A549 (cell line): ENCODE measurements at regions not wholly inside any gene's neighbourhood (a gene's known extent, or its start where the extent isn't known, plus 50 kb on each side); places are given as distances from the start of the nearest gene placed in this dataset.

Experiments used
- ATAC-seq, 2 experiments: fragments of 200-7000 bp in 1 of 2; fragments of >200 bp in 1 of 2; cut with Nextera tagmentation in 1 of 2; cut with Tn5 transposase in 1 of 2; 3 replicates each; pipeline versions ENCODE4 v1.8.0 to v1.9.1; 2018 to 2020; ENCODE audit warnings: mild to moderate bottlenecking in 1 of 2, moderate library complexity in 1 of 2
- CTCF ChIA-PET: fragments of 300-600 bp; sonication (Branson Sonifier 250); formaldehyde crosslinking; extraction: SDS; loops from one replicate; lab custom pipeline; 2021; ENCODE audit warnings: antibody characterized with exemption, inconsistent platforms; lab: Yijun Ruan, JAX
- POLR2A ChIA-PET: fragments of 350-600 bp; formaldehyde crosslinking; extraction: SDS; loops from one replicate; lab custom pipeline; 2021; ENCODE audit warnings: antibody characterized with exemption, inconsistent platforms; lab: Yijun Ruan, JAX
- DNase-seq, 2 experiments: peaks; one replicate each; pipeline versions ENCODE4 v3.0.0 to v3.0.0-alpha.2; 2011 to 2016; ENCODE audit warnings: low read depth in 1 of 2, low spot score in 1 of 2
- FAIRE-seq: peaks from 2 replicates; lab custom pipeline; 2011; peaks lifted over from hg19 to GRCh38; lab: Jason Lieb, UNC
- H3K27ac ChIP-seq, 2 experiments: fragments of >200 bp; sonication (Bioruptor Twin); formaldehyde crosslinking; 3 replicates each; pipeline ENCODE4 v1.5.1; 2016 to 2017
- H3K4me1 ChIP-seq: fragments of >200 bp; sonication (Bioruptor Twin); formaldehyde crosslinking; 3 replicates; pipeline ENCODE4 v1.6.1; 2016
- H3K4me2 ChIP-seq: fragments of >200 bp; sonication (Bioruptor Twin); formaldehyde crosslinking; 3 replicates; pipeline ENCODE4 v1.6.1; 2016
- H3K4me3 ChIP-seq: fragments of >200 bp; sonication (Bioruptor Twin); formaldehyde crosslinking; 3 replicates; pipeline ENCODE4 v1.5.1; 2016
- H3K9me3 ChIP-seq: fragments of >200 bp; sonication (Bioruptor Twin); formaldehyde crosslinking; 3 replicates; pipeline ENCODE4 v1.6.1; 2016
- BHLHE40 ChIP-seq: IDR thresholded peaks from 2 replicates; pipeline ENCODE4 v1.6.1; 2012; ENCODE audit warnings: low read depth, low read length, inconsistent platforms
- CBX2 ChIP-seq: fragments of 200-600 bp; sonication (generic); IDR thresholded peaks from 2 replicates; pipeline ENCODE4 v1.6.1; 2016; ENCODE audit warnings: low read depth, mild to moderate bottlenecking, borderline replicate concordance
- CBX8 ChIP-seq: fragments of 200-600 bp; sonication (generic); IDR thresholded peaks from 2 replicates; pipeline ENCODE4 v1.6.1; 2016
- CEBPB ChIP-seq, 2 experiments: fragments of >200 bp in 1 of 2; sonication (Bioruptor Twin) in 1 of 2; formaldehyde crosslinking in 1 of 2; IDR thresholded peaks; 2 replicates each; pipeline ENCODE4 v1.6.1; 2012 to 2016
- CHD4 ChIP-seq: fragments of 200-600 bp; sonication (generic); IDR thresholded peaks from 2 replicates; pipeline ENCODE4 v1.6.1; 2016; ENCODE audit warnings: antibody characterized with exemption, mild to moderate bottlenecking, borderline replicate concordance
- EHMT2 ChIP-seq: fragments of 200-600 bp; sonication (generic); IDR thresholded peaks from 2 replicates; pipeline ENCODE4 v1.6.1; 2016; ENCODE audit warnings: antibody characterized with exemption, low read depth, mild to moderate bottlenecking, moderate library complexity
- FOSB ChIP-seq: fragments of 250-450 bp; sonication (Bioruptor Pico); IDR thresholded peaks from 2 replicates; pipeline ENCODE4 v1.5.0; 2020; ENCODE audit warnings: mild to moderate bottlenecking, moderate library complexity
- FOXS1 ChIP-seq: fragments of 250-450 bp; sonication (Bioruptor Pico); IDR thresholded peaks from 2 replicates; pipeline ENCODE4 v1.5.0; 2020; ENCODE audit warnings: mild to moderate bottlenecking, moderate library complexity
- HDAC2 ChIP-seq: fragments of 200-600 bp; sonication (generic); IDR thresholded peaks from 2 replicates; pipeline ENCODE4 v1.6.1; 2016
- HOXA7 ChIP-seq: fragments of 250-450 bp; sonication (Bioruptor Pico); IDR thresholded peaks from 2 replicates; pipeline ENCODE4 v1.5.0; 2020; ENCODE audit warnings: mild to moderate bottlenecking, moderate library complexity
- KDM5A ChIP-seq: fragments of 200-600 bp; sonication (generic); IDR thresholded peaks from 2 replicates; pipeline ENCODE4 v1.6.1; 2016; ENCODE audit warnings: antibody characterized with exemption, mild to moderate bottlenecking
- MAZ ChIP-seq: fragments of 150-350 bp; IDR thresholded peaks from 2 replicates; pipeline ENCODE4 v1.6.1; 2014; ENCODE audit warnings: antibody characterized with exemption, low read depth, low read length, borderline replicate concordance
- MYC ChIP-seq: IDR thresholded peaks from 2 replicates; pipeline ENCODE4 v1.6.1; 2012; ENCODE audit warnings: mild to moderate bottlenecking, inconsistent platforms, low read length, improper control_type of control experiment, borderline replicate concordance
- POLR2A ChIP-seq: IDR thresholded peaks from 2 replicates; pipeline ENCODE4 v1.6.1; 2012; ENCODE audit warnings: mild to moderate bottlenecking, low read length
- RARB ChIP-seq: fragments of 250-450 bp; sonication (Bioruptor Pico); IDR thresholded peaks from 2 replicates; pipeline ENCODE4 v1.8.0; 2021; ENCODE audit warnings: mild to moderate bottlenecking, moderate library complexity
- RCOR1 ChIP-seq: fragments of 150-350 bp; IDR thresholded peaks from 2 replicates; pipeline ENCODE4 v1.6.1; 2014; ENCODE audit warnings: antibody characterized with exemption, low read length, low read depth
- RFX5 ChIP-seq: fragments of 450-650 bp; IDR thresholded peaks from 2 replicates; pipeline ENCODE4 v1.7.1; 2014; ENCODE audit warnings: antibody characterized with exemption, mild to moderate bottlenecking, moderate library complexity
- RNF2 ChIP-seq: fragments of 200-600 bp; sonication (generic); IDR thresholded peaks from 2 replicates; pipeline ENCODE4 v1.6.1; 2016; ENCODE audit warnings: low read depth, mild to moderate bottlenecking, antibody characterized with exemption, moderate library complexity, borderline replicate concordance
- TFCP2L1 ChIP-seq: fragments of 250-450 bp; sonication (Bioruptor Pico); IDR thresholded peaks from 2 replicates; pipeline ENCODE4 v1.5.0; 2021; ENCODE audit warnings: mild to moderate bottlenecking
- ZC3H11A ChIP-seq: fragments of 450-650 bp; IDR thresholded peaks from 2 replicates; pipeline ENCODE4 v1.6.1; 2014; ENCODE audit warnings: antibody characterized with exemption, mild to moderate bottlenecking
- ZNF302 ChIP-seq: fragments of 250-450 bp; sonication (Bioruptor Pico); IDR thresholded peaks from 2 replicates; pipeline ENCODE4 v1.9.0; 2021; ENCODE audit warnings: inconsistent platforms, mild to moderate bottlenecking, moderate library complexity
- WGBS: methylation state at CpG from one replicate; pipeline ENCODE4 v1.1.6; 2017; ENCODE audit errors: missing lambda C conversion rate; 5-methylcytosine and 5-hydroxymethylcytosine counted together
- TF ChIP-seq, protein P1 (sequence below): fragments of 150-350 bp; IDR thresholded peaks from 2 replicates; pipeline ENCODE4 v1.6.1; 2014; ENCODE audit warnings: low read depth, mild to moderate bottlenecking, low read length
- TF ChIP-seq, protein P2 (sequence below): IDR thresholded peaks from 2 replicates; pipeline ENCODE4 v1.6.1; 2012; ENCODE audit warnings: low read depth, borderline replicate concordance

DNA sequence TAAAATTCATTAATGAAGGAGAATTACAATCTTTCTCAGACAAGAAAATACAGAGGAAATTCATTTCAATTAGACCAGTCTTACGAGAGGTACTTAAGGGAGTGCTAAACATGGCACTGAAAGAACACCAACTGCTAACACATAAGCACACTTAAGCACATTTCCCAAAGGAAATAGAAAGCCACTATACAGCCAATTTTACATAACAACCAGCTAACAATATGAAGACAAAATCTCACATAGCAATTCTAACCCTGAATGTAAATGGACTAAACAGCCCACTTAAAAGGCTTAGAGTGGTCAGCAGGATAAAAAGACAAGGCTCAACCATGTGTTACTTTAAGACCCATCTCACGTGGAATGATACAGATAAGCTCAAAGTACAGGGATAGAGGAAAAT, 339.5 kb upstream of the LUZP2 start (continued):
- TF ChIP-seq, protein P1, sequence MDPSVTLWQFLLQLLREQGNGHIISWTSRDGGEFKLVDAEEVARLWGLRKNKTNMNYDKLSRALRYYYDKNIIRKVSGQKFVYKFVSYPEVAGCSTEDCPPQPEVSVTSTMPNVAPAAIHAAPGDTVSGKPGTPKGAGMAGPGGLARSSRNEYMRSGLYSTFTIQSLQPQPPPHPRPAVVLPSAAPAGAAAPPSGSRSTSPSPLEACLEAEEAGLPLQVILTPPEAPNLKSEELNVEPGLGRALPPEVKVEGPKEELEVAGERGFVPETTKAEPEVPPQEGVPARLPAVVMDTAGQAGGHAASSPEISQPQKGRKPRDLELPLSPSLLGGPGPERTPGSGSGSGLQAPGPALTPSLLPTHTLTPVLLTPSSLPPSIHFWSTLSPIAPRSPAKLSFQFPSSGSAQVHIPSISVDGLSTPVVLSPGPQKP = no peak

DNA sequence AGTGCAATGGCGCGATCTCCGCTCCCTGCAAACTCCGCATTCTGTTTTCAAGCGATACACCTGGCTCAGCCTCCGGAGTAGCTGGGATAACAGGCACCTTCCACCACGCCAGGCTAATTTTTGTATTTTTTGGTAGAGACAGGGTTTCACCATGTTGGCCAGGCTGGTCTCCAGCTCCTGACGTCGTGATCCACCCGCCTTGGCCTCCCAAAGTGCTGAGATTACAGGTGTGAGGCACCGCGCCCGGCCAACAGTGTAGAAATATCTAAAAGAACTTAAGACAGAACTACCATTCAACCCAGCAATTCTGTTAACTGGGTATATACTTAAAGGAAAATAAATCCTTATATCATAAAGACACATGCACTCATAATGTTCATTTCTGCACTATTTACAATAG, 335.3 kb upstream of the LUZP2 start:
- no peak for TF ChIP-seq RFX5
- no peak for TF ChIP-seq TFCP2L1
- TF ChIP-seq POLR2A = no peak
- no peak for TF ChIP-seq CHD4
- no peak for TF ChIP-seq EHMT2
- TF ChIP-seq RCOR1 = no peak
- TF ChIP-seq KDM5A = no peak
- TF ChIP-seq RNF2 = no peak
- TF ChIP-seq FOSB (CRISPR knock-in tag) = no peak
- ChIA-PET POLR2A (no interaction called here), CTCF (no interaction called here)
- FAIRE-seq = no peak
- ATAC-seq = no peak
- H3K9me3 ChIP-seq = no peaks in the 10 kb centered on the region; the same call in 2 of the 3 replicates
- no peak overlapping the region for H3K4me3 ChIP-seq
- no peak overlapping the region for H3K4me2 ChIP-seq
- WGBS = 61% methylated on average over 13 of the region's 13 CpGs
- no peak overlapping the region for H3K27ac ChIP-seq
- no peaks in the 10 kb centered on the region for H3K4me1 ChIP-seq
- no peak for DNase-seq

DNA sequence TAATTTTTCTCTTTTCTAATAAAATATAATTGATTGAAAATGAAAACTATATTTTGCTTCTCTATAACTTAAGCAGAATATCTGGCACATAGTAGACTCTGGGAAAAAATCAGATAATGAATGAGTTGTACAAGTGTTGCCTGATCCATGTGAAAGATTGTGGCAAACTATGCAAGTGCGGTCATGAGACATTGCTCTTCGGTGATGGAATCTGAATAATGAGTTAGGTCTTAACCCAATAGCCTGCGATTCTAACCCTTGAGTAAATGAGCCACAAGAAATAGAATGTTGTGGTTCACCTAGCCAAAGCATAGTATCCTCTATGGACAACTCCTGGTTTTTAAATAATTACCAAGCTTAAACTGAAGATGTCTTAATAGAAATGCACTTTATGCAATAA, 333.7 kb upstream of the LUZP2 start:
- Histone ChIP-seq H3K4me1 (no peaks in the 10 kb centered on the region), H3K4me3 (no peak overlapping the region), H3K27ac (no peak overlapping the region), H3K4me2 (no peak overlapping the region), H3K9me3 (no peaks in the 10 kb centered on the region)
- POLR2A ChIA-PET = no interaction called here
- CTCF ChIA-PET = no interaction called here
- no peak for FAIRE-seq
- ATAC-seq = no peak
- no peak for DNase-seq
- WGBS = 45% methylated on average over 3 of the region's 3 CpGs
- TF ChIP-seq ZC3H11A (no peak), RFX5 (no peak), TFCP2L1 (no peak), BHLHE40 (no peak), ZNF302 (CRISPR knock-in tag) (no peak), MYC (no peak), HDAC2 (no peak), FOXS1 (CRISPR knock-in tag) (no peak), CBX8 (no peak), MAZ (no peak)
- TF ChIP-seq, protein P2, sequence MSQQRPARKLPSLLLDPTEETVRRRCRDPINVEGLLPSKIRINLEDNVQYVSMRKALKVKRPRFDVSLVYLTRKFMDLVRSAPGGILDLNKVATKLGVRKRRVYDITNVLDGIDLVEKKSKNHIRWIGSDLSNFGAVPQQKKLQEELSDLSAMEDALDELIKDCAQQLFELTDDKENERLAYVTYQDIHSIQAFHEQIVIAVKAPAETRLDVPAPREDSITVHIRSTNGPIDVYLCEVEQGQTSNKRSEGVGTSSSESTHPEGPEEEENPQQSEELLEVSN = no peak

DNA sequence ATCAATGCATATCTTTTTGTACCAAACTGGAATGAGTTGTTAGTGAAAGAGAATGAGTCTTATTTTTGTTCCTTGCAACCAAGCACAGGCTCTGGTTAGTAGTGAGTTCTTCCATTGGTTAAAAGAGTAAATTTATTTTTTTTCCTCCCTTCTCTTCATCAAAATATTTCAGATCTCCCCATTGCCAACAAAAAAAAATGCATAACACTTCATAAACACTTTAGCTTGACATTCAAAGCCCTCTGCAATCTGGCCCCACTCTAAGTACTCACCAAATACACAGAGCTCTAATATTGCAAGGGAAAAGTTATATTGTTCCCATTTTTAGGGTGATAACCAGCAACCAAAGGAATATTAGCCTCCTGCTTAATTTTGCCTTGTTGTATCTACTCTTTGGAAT, 333.0 kb upstream of the LUZP2 start:
- CTCF ChIA-PET = no interaction called here
- Histone ChIP-seq H3K4me2 (no peak overlapping the region), H3K4me1 (no peaks in the 10 kb centered on the region), H3K4me3 (no peak overlapping the region), H3K27ac (no peak overlapping the region)
- no peak for ATAC-seq
- TF ChIP-seq RARB (CRISPR knock-in tag) (no peak), MYC (no peak), CBX2 (no peak), CEBPB (IDR thresholded peaks at IDR 0.05) (no peak), POLR2A (no peak), HOXA7 (CRISPR knock-in tag) (no peak), RFX5 (no peak)
- TF ChIP-seq, all 56 proteins: peak for 0
- FAIRE-seq = no peak
- DNase-seq = no peak
- POLR2A ChIA-PET = no interaction called here
- no peaks in the 10 kb centered on the region for H3K9me3 ChIP-seq
